HCT116 (cell line): ENCODE measurements at regions not wholly inside any gene's neighbourhood (a gene's known extent, or its start where the extent isn't known, plus 50 kb on each side); places are given as distances from the start of the nearest gene placed in this dataset.

Experiments
- ATAC-seq: fragments of 200-7000 bp; cut with Tn5 transposase; 2 replicates; pipeline ENCODE4 v1.9.1; 2020; ENCODE audit warnings: mild to moderate bottlenecking, moderate library complexity
- BruUV-seq: library from RNA; stranded (reverse); fragments of 400-500 nt; replicated peaks from 2 replicates; lab custom pipeline; 2021; lab: Mats Ljungman, UMichigan
- CTCF ChIA-PET: fragments of 300-600 bp; sonication (Branson Sonifier 250); formaldehyde crosslinking; loops from one replicate; lab custom pipeline; 2021; ENCODE audit warnings: antibody characterized with exemption; lab: Charles Lee
- POLR2A ChIA-PET: fragments of 300-600, 350-600 bp; sonication (Branson Sonifier 250); formaldehyde crosslinking; loops from one replicate; lab custom pipeline; 2021; ENCODE audit warnings: antibody characterized with exemption; lab: Charles Lee
- RAD21 ChIA-PET, 2 experiments: fragments of 300-600 bp; sonication (Branson Sonifier 250); formaldehyde crosslinking; loops; one replicate each; lab custom pipeline; 2023; ENCODE audit warnings: low total read pairs in 2 of 2; ENCODE audit not compliant: uncharacterized antibody in 2 of 2, unreplicated experiment in 2 of 2, low non-redundant PET in 1 of 2; lab: Charles Lee
- DNase-seq: peaks from one replicate; pipeline ENCODE4 v3.0.0-alpha.2; 2010; ENCODE audit warnings: low read depth, low spot score
- H2AFZ ChIP-seq: fragments of 200-600 bp; shearing (Covaris generic), sonication (generic); 2 replicates; pipeline ENCODE4 v1.6.1; 2017; ENCODE audit warnings: low read depth, mixed run types, mixed read lengths, antibody characterized with exemption, low read length; ENCODE audit not compliant: poor library complexity, severe bottlenecking
- H3K27ac ChIP-seq: 2 replicates; pipeline ENCODE4 v1.5.1; 2012; ENCODE audit warnings: low read depth, low read length
- H3K27me3 ChIP-seq: fragments of 200-600 bp; sonication (generic); 2 replicates; pipeline ENCODE4 v1.6.1; 2016; ENCODE audit warnings: mixed run types, low read length, mixed read lengths; ENCODE audit not compliant: insufficient read depth
- H3K36me3 ChIP-seq, 2 experiments: fragments of 200-500 bp in 1 of 2; fragments of 200-600 bp in 1 of 2; sonication (Bioruptor generic) in 1 of 2; sonication (generic) in 1 of 2; 2 replicates each; pipeline versions ENCODE4 v1.5.1 to v1.6.1; 2014 to 2016; ENCODE audit warnings: low read length in 2 of 2, inconsistent platforms in 1 of 2, mixed read lengths in 1 of 2, mixed run types in 1 of 2; ENCODE audit not compliant: insufficient read depth in 2 of 2, control insufficient read depth in 1 of 2
- H3K4me1 ChIP-seq, 2 experiments: fragments of 200-600 bp in 1 of 2; sonication (generic) in 1 of 2; 2 replicates each; pipeline versions ENCODE4 v1.5.1 to v1.6.1; 2012 to 2017; ENCODE audit warnings: low read length in 2 of 2, inconsistent platforms in 1 of 2, mild to moderate bottlenecking in 1 of 2, mixed read lengths in 1 of 2, mixed run types in 1 of 2, moderate library complexity in 1 of 2; ENCODE audit not compliant: insufficient read depth in 2 of 2, control insufficient read depth in 1 of 2
- H3K4me2 ChIP-seq: fragments of 200-600 bp; sonication (generic); 2 replicates; pipeline ENCODE4 v1.6.1; 2017; ENCODE audit warnings: mixed run types, low read length, mixed read lengths
- H3K4me3 ChIP-seq, 2 experiments: fragments of 200-600 bp in 1 of 2; sonication (generic) in 1 of 2; replicated peaks in 1 of 2; 2 replicates each; pipeline ENCODE4 v1.5.1; 2011 to 2016; ENCODE audit warnings: low read length in 2 of 2, control low read depth in 1 of 2, low read depth in 1 of 2, mild to moderate bottlenecking in 1 of 2, mixed read lengths in 1 of 2, mixed run types in 1 of 2
- H3K79me2 ChIP-seq: fragments of 200-600 bp; sonication (generic); 2 replicates; pipeline ENCODE4 v1.6.1; 2017; ENCODE audit warnings: mild to moderate bottlenecking, mixed run types, low read length, moderate library complexity, mixed read lengths; ENCODE audit not compliant: insufficient read depth
- H3K9ac ChIP-seq: fragments of 200-600 bp; sonication (generic); 2 replicates; pipeline ENCODE4 v1.6.1; 2016; ENCODE audit warnings: low read length, mixed read lengths
- H3K9me2 ChIP-seq: fragments of 200-600 bp; sonication (generic), shearing (Covaris generic); 2 replicates; pipeline ENCODE4 v1.6.1; 2017; ENCODE audit warnings: mixed run types, mild to moderate bottlenecking, moderate library complexity; ENCODE audit not compliant: insufficient read depth
- H3K9me3 ChIP-seq, 2 experiments: fragments of 200-500 bp in 1 of 2; fragments of 200-600 bp in 1 of 2; sonication (Bioruptor generic) in 1 of 2; sonication (generic) in 1 of 2; 2 replicates each; pipeline ENCODE4 v1.6.1; 2014 to 2017; ENCODE audit warnings: low read length in 2 of 2, mixed read lengths in 2 of 2, inconsistent platforms in 1 of 2, low read depth in 1 of 2, mild to moderate bottlenecking in 1 of 2, mixed run types in 1 of 2, moderate library complexity in 1 of 2; ENCODE audit not compliant: control insufficient read depth in 1 of 2, insufficient read depth in 1 of 2
- H4K20me1 ChIP-seq: fragments of 200-600 bp; sonication (generic), shearing (Covaris generic); 2 replicates; pipeline ENCODE4 v1.6.1; 2017; ENCODE audit warnings: mixed run types, mild to moderate bottlenecking, moderate library complexity; ENCODE audit not compliant: insufficient read depth
- CBX3 ChIP-seq: IDR thresholded peaks from 2 replicates; pipeline ENCODE4 v1.6.1; 2012; ENCODE audit warnings: low read depth
- EZH2 ChIP-seq: fragments of 200-600 bp; sonication (generic); IDR thresholded peaks from 2 replicates; pipeline ENCODE4 v1.6.1; 2017; ENCODE audit warnings: antibody characterized with exemption, mixed run types
- JUND ChIP-seq: IDR thresholded peaks from 2 replicates; pipeline ENCODE4 v1.6.1; 2012
- RAD21 ChIP-seq: IDR thresholded peaks from 2 replicates; pipeline ENCODE4 v1.6.1; 2012; ENCODE audit warnings: low read depth, mild to moderate bottlenecking
- SIN3A ChIP-seq: IDR thresholded peaks from 2 replicates; pipeline ENCODE4 v1.6.1; 2012; ENCODE audit warnings: low read depth
- SP1 ChIP-seq: IDR thresholded peaks from 2 replicates; pipeline ENCODE4 v1.6.1; 2012; ENCODE audit warnings: low read depth
- TCF7L2 ChIP-seq: IDR thresholded peaks from 2 replicates; pipeline ENCODE4 v1.7.0; 2011; ENCODE audit warnings: borderline replicate concordance, inconsistent platforms; ENCODE audit not compliant: insufficient read depth, insufficient read length; ENCODE audit errors: extremely low read depth
- YY1 ChIP-seq: IDR thresholded peaks from 2 replicates; pipeline ENCODE4 v1.6.1; 2011; ENCODE audit warnings: low read length, low read depth, moderate library complexity, mild to moderate bottlenecking; ENCODE audit not compliant: insufficient replicate concordance; ENCODE audit errors: extremely low read depth
- ZFX ChIP-seq: fragments of 450-650 bp; IDR thresholded peaks from 2 replicates; pipeline ENCODE4 v1.6.1; 2017
- ZNF274 ChIP-seq: fragments of 200-500 bp; sonication (Bioruptor generic); IDR thresholded peaks from 2 replicates; pipeline ENCODE4 v1.6.1; 2014; ENCODE audit warnings: mild to moderate bottlenecking, low read depth, low read length, inconsistent platforms
- intact Hi-C: fragments of 100-400 bp; cut with micrococcal nuclease; formaldehyde crosslinking; loops from 2 replicates; pipeline ENCODE4 v1.10.0; 2022
- TF ChIP-seq, protein P1 (sequence below): IDR thresholded peaks from 2 replicates; pipeline ENCODE4 v1.6.1; 2012
- TF ChIP-seq, protein P2 (sequence below): IDR thresholded peaks from 2 replicates; pipeline ENCODE4 v1.6.1; 2012; ENCODE audit warnings: low read depth
- TF ChIP-seq, protein P3 (sequence below): IDR thresholded peaks from 2 replicates; pipeline ENCODE4 v1.6.1; 2011; ENCODE audit warnings: mild to moderate bottlenecking, low read length, moderate library complexity; ENCODE audit not compliant: insufficient replicate concordance; ENCODE audit errors: extremely low read depth
- TF ChIP-seq, protein P4 (sequence below): IDR thresholded peaks from 2 replicates; pipeline ENCODE4 v1.6.1; 2012

DNA sequence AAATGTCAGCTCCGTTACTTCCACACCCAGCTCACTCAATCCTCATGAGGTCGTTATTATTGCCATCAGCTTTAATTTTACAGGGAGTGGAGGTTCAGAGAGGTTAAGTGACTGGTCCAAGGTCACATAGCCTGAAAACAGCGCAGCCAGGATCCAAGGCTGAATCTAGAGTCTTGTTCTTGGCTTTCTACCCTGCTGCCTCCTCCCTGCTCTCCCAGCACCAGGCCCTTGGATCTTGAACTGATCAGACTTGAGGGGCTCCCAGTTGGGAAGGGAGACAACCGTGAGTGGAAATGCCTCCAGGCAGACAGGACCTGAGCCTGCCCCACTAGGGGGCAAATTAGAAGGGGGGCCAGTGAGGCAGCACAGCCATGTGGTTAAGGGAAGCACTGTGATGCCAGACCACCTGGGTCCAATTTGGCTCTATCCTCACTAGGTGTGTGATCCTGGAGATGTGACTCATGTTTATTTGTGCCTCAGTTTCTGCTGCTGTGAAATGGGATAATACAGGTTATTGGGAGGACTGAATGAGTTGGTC lies 135.6 kb upstream of the PTPN1 start:
- intact Hi-C loops: no loop called here
- H4K20me1 ChIP-seq: no peaks in the 10 kb centered on the region
- H3K4me3 ChIP-seq: no peak overlapping the region
- no peak overlapping the region for H3K4me2 ChIP-seq
- CTCF ChIA-PET: no interaction called here
- no peaks in the 10 kb centered on the region for H3K9me2 ChIP-seq
- ATAC-seq (no peak), DNase-seq (no peak)
- TF ChIP-seq ZNF274 (no peak), CBX3 (no peak), SIN3A (no peak), EZH2 (no peak)
- H3K9ac ChIP-seq: no peak overlapping the region
- peaks cover 36 to 47% of the 10 kb centered on the region in 2 experiments for H3K4me1 ChIP-seq
- no peaks in the 10 kb centered on the region for H3K36me3 ChIP-seq
- H3K9me3 ChIP-seq: no peaks in the 10 kb centered on the region
- H3K79me2 ChIP-seq: no peaks in the 10 kb centered on the region
- H3K27me3 ChIP-seq: no peaks in the 10 kb centered on the region
- RAD21 ChIA-PET: no interaction called here
- no peak overlapping the region for H2AFZ ChIP-seq
- POLR2A ChIA-PET: no interaction called here
- no peak overlapping the region for H3K27ac ChIP-seq
- BruUV-seq: no TSS peak

DNA sequence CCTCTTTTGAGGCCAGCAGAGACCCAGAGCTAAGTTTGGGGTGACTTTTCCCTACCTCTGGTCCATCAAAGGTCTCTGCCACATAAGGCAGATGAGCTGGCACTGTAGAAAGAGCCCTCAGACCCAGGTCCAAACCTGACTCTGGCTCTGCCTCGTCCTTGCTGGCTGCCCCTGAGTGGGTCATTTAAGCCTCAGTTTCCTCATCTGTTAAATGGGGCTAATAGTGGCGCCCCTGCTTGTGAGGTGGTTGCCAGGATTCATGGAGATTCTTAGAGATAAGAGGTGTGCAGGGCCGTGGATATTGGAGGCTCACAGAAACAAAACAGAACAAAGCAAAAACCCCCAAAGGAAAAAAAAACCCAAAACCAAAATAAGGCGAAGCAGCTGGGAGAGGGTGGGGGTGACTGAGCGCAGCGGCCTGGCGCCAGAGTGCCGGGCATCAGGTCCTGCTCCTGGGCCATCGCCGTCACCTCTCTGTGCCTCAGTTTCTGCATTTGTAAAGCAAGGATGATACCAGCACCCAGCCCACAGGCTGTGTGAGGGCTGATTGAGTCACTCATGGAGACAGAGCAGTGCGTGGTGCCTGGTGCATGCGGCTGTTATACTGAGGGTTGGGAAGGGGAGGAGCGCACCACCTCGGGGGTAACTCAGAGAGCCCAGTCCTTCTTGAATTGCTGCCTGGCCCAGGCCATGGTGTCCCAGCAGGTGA lies 133.8 kb upstream of the PTPN1 start:
- Histone ChIP-seq H3K79me2 (no peaks in the 10 kb centered on the region), H3K9ac (peak overlapping the region; percentile 9; the same call in 1 of the 2 replicates), H2AFZ (no peak overlapping the region), H3K27ac (peak overlapping the region; percentile 37; the same call in 1 of the 2 replicates), H3K4me3 (no peak overlapping the region), H3K4me2 (peak overlapping the region; percentile 59), H3K4me1 (peaks cover 38 to 56% of the 10 kb centered on the region in 2 experiments), H4K20me1 (no peaks in the 10 kb centered on the region), H3K9me3 (no peaks in the 10 kb centered on the region), H3K27me3 (no peaks in the 10 kb centered on the region), H3K36me3 (no peaks in the 10 kb centered on the region), H3K9me2 (no peaks in the 10 kb centered on the region)
- CTCF ChIA-PET: no interaction called here
- RAD21 ChIA-PET: no interaction called here
- no TSS peak for BruUV-seq
- intact Hi-C loops: no loop called here
- ATAC-seq (no peak), DNase-seq (no peak)
- POLR2A ChIA-PET: no interaction called here
- TF ChIP-seq, protein P1, sequence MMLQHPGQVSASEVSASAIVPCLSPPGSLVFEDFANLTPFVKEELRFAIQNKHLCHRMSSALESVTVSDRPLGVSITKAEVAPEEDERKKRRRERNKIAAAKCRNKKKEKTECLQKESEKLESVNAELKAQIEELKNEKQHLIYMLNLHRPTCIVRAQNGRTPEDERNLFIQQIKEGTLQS: no peak
- TF ChIP-seq YY1 (no peak), TCF7L2 (no peak), JUND (no peak), SIN3A (no peak), RAD21 (no peak), ZFX (no peak), SP1 (no peak)
- TF ChIP-seq, protein P2, sequence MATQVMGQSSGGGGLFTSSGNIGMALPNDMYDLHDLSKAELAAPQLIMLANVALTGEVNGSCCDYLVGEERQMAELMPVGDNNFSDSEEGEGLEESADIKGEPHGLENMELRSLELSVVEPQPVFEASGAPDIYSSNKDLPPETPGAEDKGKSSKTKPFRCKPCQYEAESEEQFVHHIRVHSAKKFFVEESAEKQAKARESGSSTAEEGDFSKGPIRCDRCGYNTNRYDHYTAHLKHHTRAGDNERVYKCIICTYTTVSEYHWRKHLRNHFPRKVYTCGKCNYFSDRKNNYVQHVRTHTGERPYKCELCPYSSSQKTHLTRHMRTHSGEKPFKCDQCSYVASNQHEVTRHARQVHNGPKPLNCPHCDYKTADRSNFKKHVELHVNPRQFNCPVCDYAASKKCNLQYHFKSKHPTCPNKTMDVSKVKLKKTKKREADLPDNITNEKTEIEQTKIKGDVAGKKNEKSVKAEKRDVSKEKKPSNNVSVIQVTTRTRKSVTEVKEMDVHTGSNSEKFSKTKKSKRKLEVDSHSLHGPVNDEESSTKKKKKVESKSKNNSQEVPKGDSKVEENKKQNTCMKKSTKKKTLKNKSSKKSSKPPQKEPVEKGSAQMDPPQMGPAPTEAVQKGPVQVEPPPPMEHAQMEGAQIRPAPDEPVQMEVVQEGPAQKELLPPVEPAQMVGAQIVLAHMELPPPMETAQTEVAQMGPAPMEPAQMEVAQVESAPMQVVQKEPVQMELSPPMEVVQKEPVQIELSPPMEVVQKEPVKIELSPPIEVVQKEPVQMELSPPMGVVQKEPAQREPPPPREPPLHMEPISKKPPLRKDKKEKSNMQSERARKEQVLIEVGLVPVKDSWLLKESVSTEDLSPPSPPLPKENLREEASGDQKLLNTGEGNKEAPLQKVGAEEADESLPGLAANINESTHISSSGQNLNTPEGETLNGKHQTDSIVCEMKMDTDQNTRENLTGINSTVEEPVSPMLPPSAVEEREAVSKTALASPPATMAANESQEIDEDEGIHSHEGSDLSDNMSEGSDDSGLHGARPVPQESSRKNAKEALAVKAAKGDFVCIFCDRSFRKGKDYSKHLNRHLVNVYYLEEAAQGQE: no peak
- TF ChIP-seq, protein P3, sequence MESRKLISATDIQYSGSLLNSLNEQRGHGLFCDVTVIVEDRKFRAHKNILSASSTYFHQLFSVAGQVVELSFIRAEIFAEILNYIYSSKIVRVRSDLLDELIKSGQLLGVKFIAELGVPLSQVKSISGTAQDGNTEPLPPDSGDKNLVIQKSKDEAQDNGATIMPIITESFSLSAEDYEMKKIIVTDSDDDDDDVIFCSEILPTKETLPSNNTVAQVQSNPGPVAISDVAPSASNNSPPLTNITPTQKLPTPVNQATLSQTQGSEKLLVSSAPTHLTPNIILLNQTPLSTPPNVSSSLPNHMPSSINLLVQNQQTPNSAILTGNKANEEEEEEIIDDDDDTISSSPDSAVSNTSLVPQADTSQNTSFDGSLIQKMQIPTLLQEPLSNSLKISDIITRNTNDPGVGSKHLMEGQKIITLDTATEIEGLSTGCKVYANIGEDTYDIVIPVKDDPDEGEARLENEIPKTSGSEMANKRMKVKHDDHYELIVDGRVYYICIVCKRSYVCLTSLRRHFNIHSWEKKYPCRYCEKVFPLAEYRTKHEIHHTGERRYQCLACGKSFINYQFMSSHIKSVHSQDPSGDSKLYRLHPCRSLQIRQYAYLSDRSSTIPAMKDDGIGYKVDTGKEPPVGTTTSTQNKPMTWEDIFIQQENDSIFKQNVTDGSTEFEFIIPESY: no peak
- TF ChIP-seq, protein P4, sequence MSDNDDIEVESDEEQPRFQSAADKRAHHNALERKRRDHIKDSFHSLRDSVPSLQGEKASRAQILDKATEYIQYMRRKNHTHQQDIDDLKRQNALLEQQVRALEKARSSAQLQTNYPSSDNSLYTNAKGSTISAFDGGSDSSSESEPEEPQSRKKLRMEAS: no peak; the same call in 1 of the 2 replicates
